ENCODE measurements at regions not wholly inside any gene's neighbourhood (a gene's known extent, or its start where the extent isn't known, plus 50 kb on each side); places are given as distances from the start of the nearest gene placed in this dataset.

GRCh38 chr1:87763483-87763882 is 434.8 kb downstream of the LMO4 start:
- no peaks in the 10 kb centered on the region for H3K9me3 Mint-ChIP-seq
- H3K4me1 Mint-ChIP-seq (ENCODE audit: low read depth), result peaks cover 43% of the 10 kb centered on the region
- no peaks in the 10 kb centered on the region for H3K36me3 Mint-ChIP-seq (ENCODE audit: low read depth)
- H3K27ac Mint-ChIP-seq, result no peak overlapping the region
- no peak for TF ChIP-seq CTCF (IDR thresholded peaks at IDR 0.05)
- no peak for DNase-seq
- H3K27me3 Mint-ChIP-seq (ENCODE audit: insufficient read depth), result no peaks in the 10 kb centered on the region
- H3K4me3 Mint-ChIP-seq, result no peak overlapping the region

- Mint-ChIP-seq H3K27me3 (ENCODE audit: insufficient read depth) (no peaks in the 10 kb centered on the region), H3K4me3 (no peak overlapping the region), H3K4me1 (ENCODE audit: low read depth) (peaks cover 34% of the 10 kb centered on the region), H3K9me3 (no peaks in the 10 kb centered on the region), H3K27ac (peak overlapping the region; percentile 68), H3K36me3 (ENCODE audit: low read depth) (no peaks in the 10 kb centered on the region)
- DNase-seq, result no peak
- TF ChIP-seq CTCF (IDR thresholded peaks at IDR 0.05), result no peak
Measured at GRCh38 chr1:87765057-87765680, 436.5 kb downstream of the LMO4 start.

GRCh38 chr1:87765681-87766070 is 437.0 kb downstream of the LMO4 start:
- Mint-ChIP-seq H3K27me3 (ENCODE audit: insufficient read depth) (no peaks in the 10 kb centered on the region), H3K4me1 (ENCODE audit: low read depth) (peaks cover 29% of the 10 kb centered on the region), H3K9me3 (no peaks in the 10 kb centered on the region), H3K27ac (peak overlapping the region; percentile 68), H3K4me3 (no peak overlapping the region), H3K36me3 (ENCODE audit: low read depth) (no peaks in the 10 kb centered on the region)
- peak; percentile 22 for DNase-seq
- TF ChIP-seq CTCF (IDR thresholded peaks at IDR 0.05), result no peak

GRCh38 chr1:87766737-87767136 is 438.1 kb downstream of the LMO4 start:
- peak; percentile 20 for DNase-seq
- no peak for TF ChIP-seq CTCF (IDR thresholded peaks at IDR 0.05)
- H3K36me3 Mint-ChIP-seq (ENCODE audit: low read depth), result no peaks in the 10 kb centered on the region
- peak overlapping the region; percentile 76 for H3K27ac Mint-ChIP-seq
- H3K4me1 Mint-ChIP-seq (ENCODE audit: low read depth), result peaks cover 22% of the 10 kb centered on the region
- H3K4me3 Mint-ChIP-seq, result peak overlapping the region; percentile 26
- H3K9me3 Mint-ChIP-seq, result no peaks in the 10 kb centered on the region
- no peaks in the 10 kb centered on the region; the same call in 1 of the 2 replicates for H3K27me3 Mint-ChIP-seq (ENCODE audit: insufficient read depth)

- no peak for DNase-seq
- no peaks in the 10 kb centered on the region for H3K4me1 Mint-ChIP-seq (ENCODE audit: low read depth)
- H3K36me3 Mint-ChIP-seq (ENCODE audit: low read depth), result no peaks in the 10 kb centered on the region
- no peak for TF ChIP-seq CTCF (IDR thresholded peaks at IDR 0.05)
- H3K27ac Mint-ChIP-seq, result no peak overlapping the region
- H3K4me3 Mint-ChIP-seq, result no peak overlapping the region
- no peaks in the 10 kb centered on the region for H3K9me3 Mint-ChIP-seq
- H3K27me3 Mint-ChIP-seq (ENCODE audit: insufficient read depth), result no peaks in the 10 kb centered on the region
Measured at GRCh38 chr1:87778896-87779295, 450.2 kb downstream of the LMO4 start.
